MM.1S (cell line): ENCODE measurements at regions not wholly inside any gene's neighbourhood (a gene's known extent, or its start where the extent isn't known, plus 50 kb on each side); places are given as distances from the start of the nearest gene placed in this dataset.

ENCODE experiments used
- DNase-seq: peaks from one replicate; pipeline ENCODE4 v3.0.0-alpha.2; 2015
- H2AFZ ChIP-seq: fragments of 300-600 bp; sonication (generic); 2 replicates; pipeline ENCODE4 v1.6.0; 2016; ENCODE audit warnings: antibody characterized with exemption, low read length
- H3F3A ChIP-seq: fragments of 300-600 bp; sonication (generic); 2 replicates; pipeline ENCODE4 v1.6.1; 2016; ENCODE audit warnings: mild to moderate bottlenecking, antibody characterized with exemption, low read length, moderate library complexity, mixed read lengths; ENCODE audit not compliant: insufficient read depth
- H3K27ac ChIP-seq: fragments of 300-600 bp; sonication (generic); 2 replicates; pipeline ENCODE4 v1.5.1; 2016; ENCODE audit warnings: mild to moderate bottlenecking, low read length
- H3K27me3 ChIP-seq: fragments of 300-600 bp; sonication (generic); replicated peaks from 2 replicates; pipeline ENCODE4 v1.6.0; 2016; ENCODE audit warnings: low read length; ENCODE audit not compliant: insufficient read depth
- H3K36me3 ChIP-seq: fragments of 300-600 bp; sonication (generic); replicated peaks from 2 replicates; pipeline ENCODE4 v1.6.1; 2016; ENCODE audit warnings: mild to moderate bottlenecking, low read length, mixed read lengths; ENCODE audit not compliant: insufficient read depth
- H3K4me1 ChIP-seq: fragments of 300-600 bp; sonication (generic); 2 replicates; pipeline ENCODE4 v1.6.1; 2016; ENCODE audit warnings: low read length, mixed read lengths
- H3K4me2 ChIP-seq: fragments of 300-600 bp; sonication (generic); 2 replicates; pipeline ENCODE4 v1.6.0; 2016; ENCODE audit warnings: low read depth, low read length
- H3K4me3 ChIP-seq: fragments of 300-600 bp; sonication (generic); 2 replicates; pipeline ENCODE4 v1.5.1; 2016; ENCODE audit warnings: low read length, mixed read lengths
- H3K79me2 ChIP-seq: fragments of 300-600 bp; sonication (generic); 2 replicates; pipeline ENCODE4 v1.6.1; 2016; ENCODE audit warnings: mixed run types, low read length, mixed read lengths
- H3K9ac ChIP-seq: fragments of 300-600 bp; sonication (generic); 2 replicates; pipeline ENCODE4 v1.6.1; 2016; ENCODE audit warnings: low read length, mixed read lengths
- H3K9me2 ChIP-seq: fragments of 300-600 bp; sonication (generic); replicated peaks from 2 replicates; pipeline ENCODE4 v1.6.1; 2016; ENCODE audit warnings: mild to moderate bottlenecking, low read length, mixed read lengths; ENCODE audit not compliant: insufficient read depth
- H3K9me3 ChIP-seq: fragments of 300-600 bp; sonication (generic); replicated peaks from 2 replicates; pipeline ENCODE4 v1.6.1; 2016; ENCODE audit warnings: mild to moderate bottlenecking, low read length, mixed read lengths; ENCODE audit not compliant: insufficient read depth
- H4K20me1 ChIP-seq: fragments of 300-600 bp; sonication (generic); 2 replicates; pipeline ENCODE4 v1.6.1; 2016; ENCODE audit warnings: mild to moderate bottlenecking, low read length, moderate library complexity, mixed read lengths; ENCODE audit not compliant: insufficient read depth
- EZH2 ChIP-seq: fragments of 300-600 bp; sonication (generic); optimal IDR thresholded peaks from 2 replicates; pipeline ENCODE3; 2017; ENCODE audit warnings: low read depth, mild to moderate bottlenecking, antibody characterized with exemption, low read length, mixed read lengths
- EZH2phosphoT487 ChIP-seq: fragments of 300-600 bp; sonication (generic); IDR thresholded peaks from 2 replicates; pipeline ENCODE4 v1.6.1; 2018; ENCODE audit warnings: antibody characterized with exemption, low read length
- TF ChIP-seq, protein P1 (sequence below): fragments of 300-600 bp; sonication (generic); IDR thresholded peaks from 2 replicates; pipeline ENCODE4 v1.5.1; 2016; ENCODE audit warnings: antibody characterized with exemption, low read length, mixed read lengths

DNA sequence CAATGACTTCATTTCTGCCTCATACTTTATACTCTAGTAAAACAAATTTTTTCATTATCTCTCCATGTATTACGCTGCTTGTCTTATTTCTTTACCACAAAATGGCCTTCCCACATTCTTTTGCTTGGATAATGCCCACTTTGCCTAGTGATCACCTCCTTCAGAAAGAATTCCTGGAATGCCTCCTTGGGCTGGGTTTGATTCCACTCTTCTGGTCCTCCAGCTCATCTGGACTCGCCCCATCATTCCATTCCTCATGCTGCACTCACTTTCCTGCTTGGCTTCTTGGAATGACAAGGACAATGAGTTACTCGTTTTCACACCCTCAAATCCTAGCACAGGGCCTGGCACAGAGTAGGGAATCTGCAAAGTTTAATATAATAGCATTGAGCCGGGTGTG, 475.1 kb upstream of the LARGE1 start:
- no peak for TF ChIP-seq EZH2
- TF ChIP-seq, protein P1, sequence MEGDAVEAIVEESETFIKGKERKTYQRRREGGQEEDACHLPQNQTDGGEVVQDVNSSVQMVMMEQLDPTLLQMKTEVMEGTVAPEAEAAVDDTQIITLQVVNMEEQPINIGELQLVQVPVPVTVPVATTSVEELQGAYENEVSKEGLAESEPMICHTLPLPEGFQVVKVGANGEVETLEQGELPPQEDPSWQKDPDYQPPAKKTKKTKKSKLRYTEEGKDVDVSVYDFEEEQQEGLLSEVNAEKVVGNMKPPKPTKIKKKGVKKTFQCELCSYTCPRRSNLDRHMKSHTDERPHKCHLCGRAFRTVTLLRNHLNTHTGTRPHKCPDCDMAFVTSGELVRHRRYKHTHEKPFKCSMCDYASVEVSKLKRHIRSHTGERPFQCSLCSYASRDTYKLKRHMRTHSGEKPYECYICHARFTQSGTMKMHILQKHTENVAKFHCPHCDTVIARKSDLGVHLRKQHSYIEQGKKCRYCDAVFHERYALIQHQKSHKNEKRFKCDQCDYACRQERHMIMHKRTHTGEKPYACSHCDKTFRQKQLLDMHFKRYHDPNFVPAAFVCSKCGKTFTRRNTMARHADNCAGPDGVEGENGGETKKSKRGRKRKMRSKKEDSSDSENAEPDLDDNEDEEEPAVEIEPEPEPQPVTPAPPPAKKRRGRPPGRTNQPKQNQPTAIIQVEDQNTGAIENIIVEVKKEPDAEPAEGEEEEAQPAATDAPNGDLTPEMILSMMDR: no peak
- no peak for TF ChIP-seq EZH2phosphoT487
- no peaks in the 10 kb centered on the region for H3K9me3 ChIP-seq
- H3K79me2 ChIP-seq: no peaks in the 10 kb centered on the region
- no peak overlapping the region for H2AFZ ChIP-seq
- no peak overlapping the region for H3K9ac ChIP-seq
- H3K27ac ChIP-seq: no peak overlapping the region
- H3F3A ChIP-seq: no peaks in the 10 kb centered on the region
- no peak overlapping the region for H3K4me2 ChIP-seq
- H3K4me1 ChIP-seq: no peaks in the 10 kb centered on the region
- H4K20me1 ChIP-seq: no peaks in the 10 kb centered on the region
- no peaks in the 10 kb centered on the region for H3K27me3 ChIP-seq
- no peaks in the 10 kb centered on the region for H3K36me3 ChIP-seq
- DNase-seq: no peak
- no peaks in the 10 kb centered on the region for H3K9me2 ChIP-seq
- H3K4me3 ChIP-seq: no peak overlapping the region

DNA sequence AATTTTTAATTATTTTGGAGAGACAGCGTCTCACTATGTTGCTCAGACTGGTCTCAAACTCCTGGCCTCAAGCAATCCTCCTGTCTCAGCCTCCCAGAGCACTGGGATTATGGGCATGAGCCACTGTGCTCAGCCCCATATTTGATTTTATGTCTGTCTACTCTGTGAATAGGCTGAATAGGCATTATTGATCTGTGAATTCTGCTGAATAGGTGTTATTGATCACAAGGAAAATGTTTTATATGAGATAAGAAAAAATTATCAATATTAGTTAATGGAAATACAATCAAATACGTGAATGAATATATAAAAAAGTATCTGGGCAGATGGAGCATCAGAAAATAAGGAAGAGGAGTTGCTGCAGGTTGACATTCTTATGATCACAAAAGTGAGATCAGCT, 483.4 kb upstream of the LARGE1 start:
- Histone ChIP-seq H3K27me3 (no peaks in the 10 kb centered on the region), H3K9me2 (no peaks in the 10 kb centered on the region), H3K4me1 (peaks cover 10% of the 10 kb centered on the region), H4K20me1 (no peaks in the 10 kb centered on the region), H3K4me2 (no peak overlapping the region), H3K9me3 (no peaks in the 10 kb centered on the region), H3K27ac (no peak overlapping the region), H3K9ac (no peak overlapping the region), H3K4me3 (no peak overlapping the region), H3K79me2 (no peaks in the 10 kb centered on the region), H3K36me3 (no peaks in the 10 kb centered on the region), H3F3A (no peaks in the 10 kb centered on the region), H2AFZ (no peak overlapping the region)
- TF ChIP-seq EZH2phosphoT487: no peak
- TF ChIP-seq, protein P1: no peak
- TF ChIP-seq EZH2: no peak
- DNase-seq: no peak

DNA sequence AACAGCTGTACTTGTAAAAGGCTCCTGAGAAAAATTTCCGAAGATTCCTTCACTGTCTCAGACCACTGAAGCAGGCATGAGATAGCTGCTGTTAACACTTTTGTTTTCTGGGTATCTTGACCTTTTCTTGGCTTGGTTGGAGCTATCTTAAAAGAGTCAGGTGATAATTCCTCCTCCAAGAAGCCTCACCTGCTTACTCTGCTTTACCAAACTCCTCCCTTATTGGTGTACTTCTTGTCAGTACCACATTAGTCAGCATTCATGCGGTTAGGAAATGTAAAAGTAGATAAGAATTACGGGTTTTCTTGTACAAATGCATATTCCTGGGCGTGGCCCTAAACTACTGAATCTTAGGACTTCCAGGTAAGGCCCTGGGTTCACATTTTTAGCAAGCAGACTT, 489.8 kb upstream of the LARGE1 start:
- Histone ChIP-seq H2AFZ (peak overlapping the region; percentile 32), H3K9ac (no peak overlapping the region), H3K9me2 (no peaks in the 10 kb centered on the region), H3K79me2 (no peaks in the 10 kb centered on the region), H3K36me3 (no peaks in the 10 kb centered on the region), H3F3A (peaks cover 14% of the 10 kb centered on the region), H3K9me3 (no peaks in the 10 kb centered on the region), H3K27ac (peak overlapping the region; percentile 68; the same call in 1 of the 2 replicates), H3K4me3 (no peak overlapping the region), H3K4me2 (peak overlapping the region; percentile 61), H3K4me1 (peaks cover 13% of the 10 kb centered on the region), H3K27me3 (no peaks in the 10 kb centered on the region), H4K20me1 (no peaks in the 10 kb centered on the region)
- DNase-seq: peak; percentile 97
- TF ChIP-seq EZH2: no peak
- TF ChIP-seq EZH2phosphoT487: no peak
- TF ChIP-seq, protein P1: no peak
